Activated CD4-positive, alpha-beta T cell treated with anti-CD3 and anti-CD28 coated beads, Interleukin-2, amount 50 U/mL, for 1 hour (primary cell): ENCODE measurements at regions not wholly inside any gene's neighbourhood (a gene's known extent, or its start where the extent isn't known, plus 50 kb on each side); places are given as distances from the start of the nearest gene placed in this dataset.
"Not testable (repeated sequence)": the region's sequence is repeated elsewhere in the genome, so short reads cannot be mapped to it uniquely, and the experiment has no call there.

ENCODE experiments used
- DNase-seq: peaks from one replicate; pipeline ENCODE4 v3.0.0-alpha.2; 2020

- no peak for DNase-seq
Observed at GRCh38 chr7:142523821-142524460, 225.3 kb upstream of the PRSS1 start.

DNA sequence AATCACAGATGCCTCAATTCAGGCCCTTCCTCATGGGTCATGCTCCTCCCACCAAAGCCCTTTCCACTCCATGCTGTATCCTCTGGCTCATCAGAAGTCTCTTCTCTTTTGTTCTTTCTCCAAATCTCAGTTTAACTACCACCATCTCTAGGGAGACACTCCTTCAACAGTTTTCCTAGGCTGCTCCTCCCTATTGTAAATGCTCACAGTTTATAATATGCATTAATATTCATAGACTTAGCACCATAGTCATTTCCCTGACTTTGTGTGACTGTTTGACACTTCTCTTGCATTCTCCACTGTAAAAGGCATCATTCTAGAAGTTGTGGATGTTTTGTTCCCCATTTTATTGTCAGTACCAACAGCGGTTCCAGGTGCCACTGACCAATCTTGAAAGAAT, 226.5 kb upstream of the PRSS1 start:
- DNase-seq = no peak

GRCh38 chr7:142520885-142521284, 228.4 kb upstream of the PRSS1 start:
- DNase-seq = not testable (repeated sequence)

- DNase-seq = not testable (repeated sequence)
Observed at GRCh38 chr7:142520455-142520854, 228.8 kb upstream of the PRSS1 start.

- no peak for DNase-seq
Observed at GRCh38 chr7:142519079-142520078, 229.9 kb upstream of the PRSS1 start.

- no peak for DNase-seq
Observed at GRCh38 chr7:142516038-142516501, 233.2 kb upstream of the PRSS1 start.

DNA sequence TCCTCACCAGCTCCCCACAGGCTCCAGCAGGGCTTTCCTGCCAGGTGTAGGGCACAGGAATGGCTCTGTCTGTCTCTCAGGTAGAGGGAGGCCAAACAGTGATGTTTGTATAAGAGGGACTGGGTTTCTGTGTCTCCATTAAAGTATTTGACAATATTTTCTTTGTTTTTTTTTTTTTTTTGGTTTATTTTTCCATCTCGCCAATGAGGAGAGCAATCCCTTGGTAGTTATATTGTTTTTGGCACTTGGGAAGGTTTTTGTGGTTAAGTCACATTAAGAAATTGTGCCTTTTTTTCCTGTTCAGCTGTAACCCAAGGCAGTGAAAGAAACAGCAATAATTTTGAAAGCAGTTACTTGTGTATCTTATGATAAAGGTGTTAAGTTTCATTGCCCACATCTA, 234.6 kb upstream of the PRSS1 start:
- DNase-seq = not testable (repeated sequence)

DNA sequence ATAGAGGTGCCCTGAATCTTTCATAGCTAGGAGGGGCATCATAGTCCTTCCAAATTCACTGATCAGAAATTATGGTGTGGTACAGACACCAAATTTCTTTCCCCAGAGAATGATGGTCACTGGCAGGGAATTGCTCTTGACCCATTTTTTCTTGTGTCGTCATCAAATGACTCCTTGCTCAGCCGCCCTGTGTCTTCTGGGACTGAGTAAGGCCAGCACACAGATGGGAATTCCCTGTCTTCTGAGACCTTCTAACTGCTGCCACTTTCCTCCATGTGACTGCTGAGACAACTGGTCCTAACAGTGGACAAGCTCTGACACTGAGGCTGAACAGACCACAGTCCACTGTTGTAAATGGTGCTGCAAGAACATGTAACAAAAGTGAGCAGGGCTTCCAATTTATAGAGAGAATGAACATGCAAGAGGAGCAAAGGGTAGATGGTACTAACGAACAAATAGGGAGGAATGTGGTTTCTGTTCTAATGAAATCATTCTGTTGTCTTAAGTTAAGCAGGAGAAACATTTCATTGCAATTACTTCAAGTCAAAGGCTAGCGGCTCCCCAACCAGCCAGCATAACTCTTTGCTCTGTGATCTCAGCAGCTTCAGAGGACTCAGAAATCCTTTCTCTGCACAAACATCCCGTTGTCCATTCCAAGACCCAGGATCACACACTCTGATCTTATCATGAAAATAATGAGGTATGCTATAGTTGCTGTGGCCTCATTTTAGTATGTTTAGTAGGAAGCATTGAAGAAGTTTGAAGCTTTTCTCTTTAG, 235.9 kb upstream of the PRSS1 start:
- DNase-seq = no peak

GRCh38 chr7:142511801-142512200, 237.5 kb upstream of the PRSS1 start:
- DNase-seq = no peak

DNA sequence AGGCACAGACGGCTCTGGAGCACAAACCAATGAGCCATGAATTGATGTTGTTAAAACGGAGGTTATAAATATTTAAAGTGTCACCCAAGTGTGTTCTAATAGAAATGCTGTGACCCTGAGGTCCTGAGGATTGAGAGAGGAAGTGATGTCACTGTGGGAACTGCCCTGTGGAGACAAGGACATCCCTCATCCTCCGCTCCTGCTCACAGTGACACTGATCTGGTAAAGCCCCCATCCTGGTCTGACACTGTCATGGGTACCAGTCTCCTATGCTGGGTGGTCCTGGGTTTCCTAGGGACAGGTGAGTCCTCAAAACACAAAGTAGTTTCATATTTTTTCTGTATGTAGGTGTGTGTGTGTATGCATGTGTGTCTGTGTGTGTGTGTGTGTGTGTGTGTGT, 237.9 kb upstream of the PRSS1 start:
- no peak for DNase-seq

- DNase-seq = not testable (repeated sequence)
Observed at GRCh38 chr7:142509235-142509634, 240.0 kb upstream of the PRSS1 start.

DNA sequence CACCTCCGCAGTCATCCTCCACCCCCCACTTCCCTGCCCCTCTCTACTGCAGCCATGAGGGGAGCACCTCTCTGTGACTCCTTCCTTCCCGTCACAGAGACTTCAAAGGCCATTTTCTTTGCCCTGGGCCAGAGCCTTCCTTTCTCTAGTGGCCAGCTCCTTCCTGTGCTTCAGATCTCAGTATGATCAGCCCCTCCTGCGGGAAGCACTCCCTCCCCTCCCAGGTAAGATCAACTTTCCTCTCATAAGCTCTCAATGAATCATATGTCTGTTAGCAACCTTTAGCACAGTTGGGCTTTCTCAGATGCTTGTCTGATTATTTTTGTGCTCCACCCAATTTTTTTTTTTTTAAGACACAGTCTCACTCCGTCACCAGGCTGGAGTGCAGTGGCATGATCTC, 241.0 kb upstream of the PRSS1 start:
- DNase-seq = no peak

- no peak for DNase-seq
Observed at GRCh38 chr7:142507799-142508198, 241.5 kb upstream of the PRSS1 start.

GRCh38 chr7:142507066-142507465, 242.2 kb upstream of the PRSS1 start:
- not testable (repeated sequence) for DNase-seq

- DNase-seq = no peak
Observed at GRCh38 chr7:142506601-142507000, 242.7 kb upstream of the PRSS1 start.

DNA sequence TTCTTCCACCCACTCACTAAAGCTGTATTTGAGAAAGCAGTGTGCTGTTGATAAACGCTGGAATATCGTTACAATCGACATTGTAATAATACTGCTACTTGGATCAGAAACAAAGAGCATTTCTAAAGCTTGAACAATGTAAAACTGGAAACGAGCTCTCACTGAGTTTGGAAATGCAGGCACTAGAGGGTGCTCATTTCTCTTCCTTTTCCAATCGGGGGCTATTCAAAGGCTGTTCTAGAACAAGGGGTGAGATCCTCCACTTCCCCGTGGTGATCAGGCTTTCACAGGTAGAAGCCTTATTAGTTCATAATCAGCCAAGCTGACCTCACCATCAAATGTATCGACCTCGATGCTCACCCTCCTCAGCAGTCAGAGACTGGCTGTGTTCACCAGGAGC, 245.3 kb upstream of the PRSS1 start:
- DNase-seq = not testable (repeated sequence)

DNA sequence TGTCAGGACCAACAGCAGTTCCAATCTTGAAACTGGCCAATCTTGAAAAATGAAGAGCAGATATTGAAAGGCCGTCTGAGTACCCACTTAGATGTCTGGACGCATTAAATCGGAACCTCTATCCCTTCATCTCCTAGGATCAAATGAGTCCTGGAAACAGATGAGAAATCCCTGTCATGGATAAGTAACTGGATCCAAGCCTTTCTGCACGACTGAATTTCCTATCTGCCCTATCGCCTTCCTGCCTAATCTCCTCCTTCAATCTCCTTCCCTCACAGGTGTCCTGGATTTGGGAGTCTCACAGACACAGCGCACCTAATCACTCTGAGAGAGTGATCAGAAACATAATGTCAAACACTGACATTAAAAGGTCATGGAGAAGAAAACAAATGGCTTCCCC, 245.2 kb upstream of the PRSS58 start:
- DNase-seq = no peak

DNA sequence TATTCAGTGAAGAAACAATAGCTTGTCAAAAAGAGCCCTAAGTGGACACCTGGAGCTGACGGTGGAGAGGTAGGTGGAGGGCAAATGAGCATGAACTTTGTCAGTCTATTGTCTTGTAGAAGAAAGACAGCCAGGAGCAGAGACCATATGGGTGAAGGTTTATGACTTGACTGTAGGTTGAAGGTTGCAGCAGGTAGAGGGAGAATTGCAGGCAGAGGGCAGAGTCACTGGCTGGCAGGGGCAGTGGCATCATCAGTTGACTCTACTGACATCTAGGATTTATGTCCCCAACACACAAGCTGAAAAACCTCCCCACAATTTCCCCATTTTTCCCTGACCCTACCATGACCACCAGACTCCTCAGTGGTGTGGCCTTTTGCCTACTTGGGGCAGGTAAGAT, 243.6 kb upstream of the PRSS58 start:
- DNase-seq = no peak

GRCh38 chr7:142500366-142500765, 242.5 kb upstream of the PRSS58 start:
- no peak for DNase-seq

DNA sequence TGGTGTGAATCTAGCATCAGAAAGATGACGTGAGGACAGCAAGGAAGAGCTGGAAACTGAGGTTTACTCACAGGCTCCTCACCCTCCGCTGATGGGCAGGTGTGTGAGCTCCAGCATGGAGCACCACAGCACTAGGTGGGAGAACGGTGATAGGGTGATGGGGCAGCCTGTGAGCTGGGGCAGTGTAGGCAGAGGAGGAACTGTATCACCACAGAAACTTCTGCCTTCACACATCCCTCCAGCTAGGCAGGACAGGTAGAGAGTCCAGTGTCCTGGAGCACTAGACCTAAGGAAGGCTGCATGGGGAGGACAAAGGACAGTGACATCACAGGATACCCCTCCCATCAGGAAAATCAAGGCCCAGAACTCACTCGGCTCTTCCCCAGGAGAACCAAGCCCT, 241.8 kb upstream of the PRSS58 start:
- DNase-seq = no peak

DNA sequence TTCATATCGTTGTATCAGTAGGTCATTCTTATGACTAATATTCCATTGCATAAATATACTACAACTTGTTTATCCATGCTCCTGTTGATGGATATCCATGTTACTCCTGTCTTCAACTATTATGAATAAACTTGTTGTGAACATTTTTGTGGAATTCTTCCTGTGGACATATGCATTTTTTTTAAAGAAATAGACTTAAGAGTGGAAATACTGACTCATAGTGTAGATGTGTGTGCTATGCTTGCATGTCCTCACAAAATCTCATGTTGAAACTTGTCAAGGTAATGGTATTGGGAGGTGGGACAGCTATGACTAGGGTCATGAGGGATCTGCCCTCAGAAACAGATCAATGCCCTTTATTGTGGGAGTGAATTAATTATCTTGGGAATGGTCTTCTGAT, 240.5 kb upstream of the PRSS58 start:
- no peak for DNase-seq

DNA sequence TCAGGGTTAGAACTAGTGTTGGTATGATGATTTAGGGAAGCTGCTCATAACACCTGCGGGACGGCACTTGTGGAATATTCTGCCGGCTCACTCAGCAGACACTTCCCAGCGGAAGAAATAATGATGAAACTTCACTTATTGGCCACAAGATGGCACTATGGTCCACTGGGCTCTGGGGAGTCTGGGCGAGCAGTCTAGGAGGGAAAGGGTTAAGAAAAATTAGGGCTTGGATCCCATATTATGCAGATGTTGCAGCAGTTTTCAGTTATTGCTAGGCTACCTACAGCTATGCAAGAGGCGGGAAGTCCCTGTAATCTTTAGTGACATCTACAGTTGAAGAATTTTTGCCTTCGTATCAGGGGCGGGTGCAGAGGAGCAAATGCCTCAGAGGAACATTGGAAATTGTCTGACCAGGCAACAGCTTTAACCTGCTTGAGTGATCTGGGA, 238.7 kb upstream of the PRSS58 start:
- no peak for DNase-seq

DNA sequence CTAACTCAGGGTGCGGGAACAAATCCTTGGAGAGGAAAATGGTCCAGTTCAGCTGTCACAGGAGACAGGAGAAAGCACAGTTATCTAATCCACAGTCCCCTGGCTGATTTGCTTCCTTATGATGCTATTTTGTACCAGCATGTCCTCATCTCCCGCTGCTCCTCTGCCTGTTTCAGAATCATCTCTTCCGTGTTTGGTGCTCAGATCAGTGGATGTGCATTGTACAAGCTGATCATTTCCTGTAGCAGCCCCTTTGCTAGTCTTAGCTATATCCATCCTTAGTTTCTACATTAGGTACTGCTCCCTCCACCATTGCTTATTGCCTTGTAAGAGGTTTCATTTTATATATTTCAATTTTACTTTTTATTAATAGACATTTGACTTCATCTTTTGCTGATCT, 238.0 kb upstream of the PRSS58 start:
- not testable (repeated sequence) for DNase-seq
